Stomach (tissue), 4 donors: ENCODE measurements at regions not wholly inside any gene's neighbourhood (a gene's known extent, or its start where the extent isn't known, plus 50 kb on each side); places are given as distances from the start of the nearest gene placed in this dataset.

ENCODE experiments used
- CTCF ChIP-seq, 7 experiments: fragments of 450-650 bp in 4 of 7; fragments of 200-600 bp in 3 of 7; sonication (generic) in 3 of 7; IDR thresholded peaks; one replicate each; pipeline ENCODE4 v1.5.1; 2016 to 2019; ENCODE audit warnings: antibody characterized with exemption in 7 of 7, control low read depth in 2 of 7, mild to moderate bottlenecking in 1 of 7
- EP300 ChIP-seq: sonication (generic); formaldehyde crosslinking; IDR thresholded peaks from one replicate; pipeline ENCODE4 v1.6.1; 2017; ENCODE audit warnings: antibody characterized with exemption
- POLR2A ChIP-seq, 4 donors: fragments of 450-650 bp; IDR thresholded peaks; one replicate each; pipeline ENCODE4 v1.6.1; 2016; ENCODE audit warnings: antibody characterized with exemption in 4 of 4, control low read depth in 2 of 4, mild to moderate bottlenecking in 1 of 4, moderate library complexity in 1 of 4
- POLR2AphosphoS5 ChIP-seq, 3 donors: sonication (generic); formaldehyde crosslinking; IDR thresholded peaks; one replicate each; pipeline ENCODE4 v1.6.1; 2016; ENCODE audit warnings: antibody characterized with exemption in 3 of 3

DNA sequence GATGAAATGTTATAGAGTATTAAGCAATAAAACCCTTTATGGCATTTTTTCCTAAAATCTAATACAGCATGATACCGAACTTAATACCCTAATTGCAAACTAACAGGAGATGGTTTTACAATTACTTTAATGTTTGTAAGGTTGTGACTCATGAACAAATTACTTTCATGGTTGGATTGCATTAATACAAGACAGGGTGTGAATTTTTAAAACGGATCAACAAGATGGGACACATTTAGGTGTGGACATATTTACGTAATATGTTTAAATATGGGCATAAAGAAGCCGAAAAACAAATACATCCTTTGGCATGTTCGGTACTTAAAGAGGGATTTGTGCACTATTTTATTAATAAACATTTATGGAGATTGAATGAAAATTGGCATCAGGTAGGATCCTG, 168.3 kb upstream of the SPRY2 start:
- no peak for TF ChIP-seq CTCF (IDR thresholded peaks at IDR 0.05)
- no peak for TF ChIP-seq POLR2A (IDR thresholded peaks at IDR 0.05)
- no peak for TF ChIP-seq POLR2AphosphoS5 (IDR thresholded peaks at IDR 0.05)
- no peak for TF ChIP-seq EP300
